CD4-positive, CD25-positive, alpha-beta regulatory T cell (primary cell): ENCODE measurements at regions not wholly inside any gene's neighbourhood (a gene's known extent, or its start where the extent isn't known, plus 50 kb on each side); places are given as distances from the start of the nearest gene placed in this dataset.

ENCODE experiments used
- ATAC-seq, 2 donors: fragments of 150-1000 bp; cut with Tn5 transposase; one replicate each; pipeline ENCODE4 v1.10.0; 2021; ENCODE audit warnings: low read depth in 2 of 2, moderate number of reproducible peaks in 2 of 2, moderate library complexity in 1 of 2
- DNase-seq, 3 donors: peaks; one replicate each; pipeline versions ENCODE4 v3.0.0 to v3.0.0-alpha.2; 2012 to 2022; ENCODE audit warnings: mixed read lengths in 1 of 3
- H3K27ac ChIP-seq: one replicate; pipeline ENCODE4 v1.7.0; 2013; ENCODE audit warnings: mild to moderate bottlenecking, low read length; ENCODE audit not compliant: insufficient read depth, poor library complexity, severe bottlenecking
- H3K27me3 ChIP-seq: one replicate; pipeline ENCODE4 v1.7.0; 2013; ENCODE audit warnings: low read length; ENCODE audit not compliant: control insufficient read depth, insufficient read depth
- H3K36me3 ChIP-seq: one replicate; pipeline ENCODE4 v1.7.0; 2013; ENCODE audit warnings: mild to moderate bottlenecking, low read length, moderate library complexity; ENCODE audit not compliant: control insufficient read depth, insufficient read depth
- H3K4me1 ChIP-seq: 2 replicates; pipeline ENCODE4 v1.7.0; 2013; ENCODE audit warnings: mild to moderate bottlenecking, low read length; ENCODE audit not compliant: insufficient read depth, control insufficient read depth, poor library complexity, severe bottlenecking
- H3K4me3 ChIP-seq: one replicate; pipeline ENCODE4 v1.7.0; 2013; ENCODE audit warnings: low read depth, mild to moderate bottlenecking, low read length, moderate library complexity
- H3K9me3 ChIP-seq, 2 experiments: 1 replicate in 1 of 2; 2 replicates in 1 of 2; pipeline ENCODE4 v1.7.0; 2013; ENCODE audit warnings: low read length in 2 of 2, mild to moderate bottlenecking in 1 of 2, moderate library complexity in 1 of 2; ENCODE audit not compliant: control insufficient read depth in 2 of 2
- H3K27ac Mint-ChIP-seq, 3 donors: one replicate each; pipeline ENCODE4 v1.8.0; 2020 to 2022; ENCODE audit warnings: mild to moderate bottlenecking in 3 of 3, mixed read lengths in 3 of 3, moderate library complexity in 2 of 3
- H3K27me3 Mint-ChIP-seq: one replicate; pipeline ENCODE4 v1.8.0; 2022; ENCODE audit warnings: mild to moderate bottlenecking, mixed read lengths
- H3K36me3 Mint-ChIP-seq: one replicate; pipeline ENCODE4 v1.8.0; 2020; ENCODE audit warnings: mixed read lengths
- H3K4me1 Mint-ChIP-seq, 4 donors: one replicate each; pipeline ENCODE4 v1.8.0; 2020 to 2022; ENCODE audit warnings: mixed read lengths in 4 of 4, mild to moderate bottlenecking in 1 of 4
- H3K4me3 Mint-ChIP-seq, 4 donors: one replicate each; pipeline ENCODE4 v1.8.0; 2020 to 2022; ENCODE audit warnings: mild to moderate bottlenecking in 4 of 4, mixed read lengths in 4 of 4, moderate library complexity in 3 of 4
- H3K9me3 Mint-ChIP-seq, 7 donors: one replicate each; pipeline ENCODE4 v1.8.0; 2020 to 2022; ENCODE audit warnings: mixed read lengths in 7 of 7, mild to moderate bottlenecking in 3 of 7, moderate library complexity in 2 of 7

DNA sequence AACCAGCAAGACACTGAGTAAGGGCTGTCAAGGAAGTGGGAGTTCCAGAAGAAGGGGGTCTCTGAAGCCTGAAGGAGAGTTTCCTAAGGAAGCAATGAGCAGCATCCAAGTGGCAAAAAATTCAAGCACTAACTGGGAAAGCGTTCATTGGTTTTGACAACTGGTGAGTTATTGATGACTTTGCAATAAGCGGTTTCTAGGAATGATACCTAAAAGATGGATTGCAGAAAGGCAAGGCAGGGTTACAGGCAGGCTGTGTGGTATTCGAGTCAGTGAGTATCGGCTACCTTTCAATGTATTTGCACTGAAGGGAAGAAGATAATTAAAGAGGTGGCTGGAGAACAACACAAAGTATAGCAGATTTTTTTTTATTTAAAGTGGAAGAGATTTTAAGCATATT, 59.3 kb upstream of the NCAM1 start:
- Histone ChIP-seq H3K27me3 (no peaks in the 10 kb centered on the region), H3K4me3 (no peak overlapping the region), H3K27ac (no peak overlapping the region), H3K36me3 (no peaks in the 10 kb centered on the region), H3K4me1 (no peaks in the 10 kb centered on the region), H3K9me3 (no peaks in the 10 kb centered on the region)
- DNase-seq (no peak), ATAC-seq (no peak)
- no peak overlapping the region for H3K4me3 Mint-ChIP-seq
- no peak overlapping the region for H3K27ac Mint-ChIP-seq
- no peaks in the 10 kb centered on the region for H3K27me3 Mint-ChIP-seq
- H3K36me3 Mint-ChIP-seq, result no peaks in the 10 kb centered on the region
- H3K9me3 Mint-ChIP-seq, result peaks cover 0 to 4% (median 2%) of the 10 kb centered on the region in 7 donors
- no peaks in the 10 kb centered on the region for H3K4me1 Mint-ChIP-seq

DNA sequence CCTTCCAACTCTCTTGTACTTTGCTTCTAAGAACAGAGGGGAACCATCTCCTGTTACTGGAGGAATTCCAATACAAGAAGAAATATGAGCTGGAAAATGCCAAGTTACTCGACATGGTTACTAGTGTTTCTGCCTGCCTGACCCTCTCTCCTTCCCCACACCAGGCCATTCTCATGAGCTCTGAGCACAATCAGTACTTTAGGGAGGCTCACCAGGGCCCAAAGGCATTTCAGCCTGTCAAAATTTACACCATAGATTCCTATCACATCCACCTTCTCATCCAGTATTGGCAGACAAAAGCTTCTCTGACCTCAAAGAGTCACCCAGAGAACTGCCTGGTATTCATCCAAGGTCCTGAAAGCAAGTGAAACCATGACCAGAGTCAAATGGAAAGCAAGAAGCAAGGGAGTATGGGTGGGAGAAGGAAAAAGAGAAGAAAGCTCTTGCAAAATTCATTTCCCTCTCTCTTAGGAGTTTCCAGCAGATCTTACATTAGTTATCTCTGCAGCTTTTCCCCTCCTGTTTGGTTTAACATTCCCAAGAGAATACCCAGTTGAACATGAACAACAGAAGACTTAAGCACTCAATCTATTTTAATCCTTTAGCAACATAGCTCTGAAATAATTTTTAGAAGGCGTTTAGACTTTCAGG, 58.7 kb upstream of the NCAM1 start:
- no peak overlapping the region for H3K4me3 ChIP-seq
- H3K27me3 ChIP-seq, result no peaks in the 10 kb centered on the region
- H3K27ac ChIP-seq, result no peak overlapping the region
- ATAC-seq (no peak), DNase-seq (no peak)
- Mint-ChIP-seq H3K36me3 (no peaks in the 10 kb centered on the region), H3K4me1 (no peaks in the 10 kb centered on the region), H3K4me3 (no peak overlapping the region), H3K9me3 (peaks cover 0 to 4% (median 2%) of the 10 kb centered on the region in 7 donors), H3K27ac (no peak overlapping the region), H3K27me3 (no peaks in the 10 kb centered on the region)
- H3K9me3 ChIP-seq, result no peaks in the 10 kb centered on the region
- no peaks in the 10 kb centered on the region for H3K36me3 ChIP-seq
- H3K4me1 ChIP-seq, result no peaks in the 10 kb centered on the region

GRCh38 chr11:112903340-112903739, 57.9 kb upstream of the NCAM1 start:
- Histone ChIP-seq H3K9me3 (no peaks in the 10 kb centered on the region), H3K4me1 (no peaks in the 10 kb centered on the region), H3K27me3 (no peaks in the 10 kb centered on the region), H3K4me3 (no peak overlapping the region), H3K27ac (no peak overlapping the region), H3K36me3 (no peaks in the 10 kb centered on the region)
- ATAC-seq (no peak), DNase-seq (no peak)
- no peaks in the 10 kb centered on the region for H3K36me3 Mint-ChIP-seq
- no peaks in the 10 kb centered on the region for H3K27me3 Mint-ChIP-seq
- H3K4me3 Mint-ChIP-seq, result no peak overlapping the region
- no peaks in the 10 kb centered on the region for H3K4me1 Mint-ChIP-seq
- no peak overlapping the region for H3K27ac Mint-ChIP-seq
- peaks cover 0 to 4% (median 2%) of the 10 kb centered on the region in 7 donors for H3K9me3 Mint-ChIP-seq

GRCh38 chr11:112911124-112911523, 50.1 kb upstream of the NCAM1 start:
- H3K9me3 ChIP-seq, result no peaks in the 10 kb centered on the region
- H3K4me3 ChIP-seq, result no peak overlapping the region
- no peak for ATAC-seq
- Mint-ChIP-seq H3K27me3 (peaks cover 10% of the 10 kb centered on the region), H3K36me3 (no peaks in the 10 kb centered on the region), H3K4me3 (no peak overlapping the region), H3K27ac (no peak overlapping the region), H3K9me3 (peaks cover 0 to 3% (median 2%) of the 10 kb centered on the region in 7 donors), H3K4me1 (no peaks in the 10 kb centered on the region)
- no peak overlapping the region for H3K27ac ChIP-seq
- H3K36me3 ChIP-seq, result no peaks in the 10 kb centered on the region
- no peaks in the 10 kb centered on the region for H3K4me1 ChIP-seq
- DNase-seq, result no peak
- no peaks in the 10 kb centered on the region for H3K27me3 ChIP-seq
